HG03025 (cell line): ENCODE measurements at regions not wholly inside any gene's neighbourhood (a gene's known extent, or its start where the extent isn't known, plus 50 kb on each side); places are given as distances from the start of the nearest gene placed in this dataset.

ENCODE experiments used
- ATAC-seq: cut with Tn5 transposase; IDR thresholded peaks from one replicate; pipeline ENCODE4 v1.9.1; 2021; ENCODE audit warnings: mild to moderate bottlenecking, moderate library complexity; ENCODE audit not compliant: unreplicated experiment, low FRiP score

GRCh38 chr12:118603610-118604361 is 227.4 kb downstream of the SUDS3 start:
- no peak for ATAC-seq

- ATAC-seq = no peak
These were observed 230.3 kb downstream of the SUDS3 start for GRCh38 chr12:118606690-118607089.

GRCh38 chr12:118607831-118608230 is 231.5 kb downstream of the SUDS3 start:
- no peak for ATAC-seq

- ATAC-seq = no peak
These were observed 232.5 kb downstream of the SUDS3 start for GRCh38 chr12:118608770-118609344.

GRCh38 chr12:118611295-118611694 is 234.9 kb downstream of the SUDS3 start:
- no peak for ATAC-seq

GRCh38 chr12:118611770-118612169 is 235.4 kb downstream of the SUDS3 start:
- ATAC-seq = no peak

GRCh38 chr12:118617611-118618450 is 241.5 kb downstream of the SUDS3 start:
- no peak for ATAC-seq

- no peak for ATAC-seq
These were observed 242.3 kb downstream of the SUDS3 start for GRCh38 chr12:118618695-118619094.

- ATAC-seq = no peak
These were observed 248.8 kb downstream of the SUDS3 start for GRCh38 chr12:118625050-118625675.

- ATAC-seq = no peak
These were observed 256.7 kb downstream of the SUDS3 start for GRCh38 chr12:118633071-118633470.

GRCh38 chr12:118635276-118635675 is 258.9 kb downstream of the SUDS3 start:
- ATAC-seq = no peak

GRCh38 chr12:118637767-118638370 is 261.5 kb downstream of the SUDS3 start:
- ATAC-seq = no peak

GRCh38 chr12:118641249-118641648 is 264.9 kb downstream of the SUDS3 start:
- no peak for ATAC-seq

GRCh38 chr12:118645219-118645618 is 268.9 kb downstream of the SUDS3 start:
- ATAC-seq = no peak

- no peak for ATAC-seq
These were observed 273.6 kb downstream of the SUDS3 start for GRCh38 chr12:118649765-118650585.

- no peak for ATAC-seq
These were observed 274.2 kb downstream of the SUDS3 start for GRCh38 chr12:118650586-118650960.

- ATAC-seq = no peak
These were observed 275.1 kb downstream of the SUDS3 start for GRCh38 chr12:118651487-118651886.

GRCh38 chr12:118655588-118655987 is 279.2 kb downstream of the SUDS3 start:
- ATAC-seq = no peak

- ATAC-seq = no peak
These were observed 300.9 kb upstream of the SRRM4 start for GRCh38 chr12:118680356-118680963.
